Inferior parietal cortex (tissue), 1 donor: ENCODE measurements at regions not wholly inside any gene's neighbourhood (a gene's known extent, or its start where the extent isn't known, plus 50 kb on each side); places are given as distances from the start of the nearest gene placed in this dataset.
"Not testable (repeated sequence)": the region's sequence is repeated elsewhere in the genome, so short reads cannot be mapped to it uniquely, and the experiment has no call there.

Experiments used
- DNase-seq: peaks from one replicate; pipeline ENCODE4 v3.0.0-alpha.2; 2016; ENCODE audit errors: extremely low spot score

DNA sequence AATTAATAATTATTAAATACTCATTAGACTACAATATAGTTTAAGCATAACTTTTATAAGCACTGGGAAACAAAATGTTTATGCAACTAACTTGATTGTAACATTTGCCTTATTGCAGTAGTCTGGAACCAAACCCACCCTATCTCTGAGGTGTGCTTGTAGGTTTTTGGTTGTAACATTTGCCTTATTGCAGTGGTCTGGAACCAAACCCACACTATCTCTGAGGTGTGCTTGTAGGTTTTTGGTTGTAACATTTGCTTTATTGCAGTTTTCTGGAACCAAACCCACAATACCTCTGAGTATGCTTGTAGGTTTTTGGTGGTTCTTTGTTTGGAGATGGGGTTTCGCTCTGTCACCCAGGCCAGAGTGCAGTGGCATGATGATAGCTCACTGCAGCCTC lies 1376.4 kb upstream of the DEFB115 start:
- peak; percentile 29 for DNase-seq

GRCh38 chr20:29883514-29884219 lies 1373.8 kb upstream of the DEFB115 start:
- DNase-seq = not testable (repeated sequence)

DNA sequence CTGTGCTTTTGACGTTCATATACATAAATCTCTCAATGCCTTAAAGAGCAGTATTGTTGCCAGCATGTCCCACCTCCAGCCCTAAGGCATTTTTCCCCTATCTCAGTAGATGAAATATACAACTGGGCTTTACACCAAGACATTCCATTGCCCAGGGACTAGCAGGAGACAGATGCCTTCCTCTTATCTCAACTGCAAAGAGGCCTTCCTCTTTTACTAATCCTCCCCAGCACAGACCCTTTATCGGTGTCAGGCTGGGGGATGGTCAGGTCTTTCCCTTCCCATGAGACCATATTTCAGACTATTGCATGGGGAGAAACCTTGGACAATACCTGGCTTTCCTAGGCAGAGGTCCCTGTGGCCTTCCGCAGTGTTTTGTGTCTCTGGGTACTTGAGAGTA lies 1373.1 kb upstream of the DEFB115 start:
- peak; percentile 13 for DNase-seq

- not testable (repeated sequence) for DNase-seq
Observed at GRCh38 chr20:29885282-29886185, 1371.9 kb upstream of the DEFB115 start.

GRCh38 chr20:29891555-29891954 lies 1365.9 kb upstream of the DEFB115 start:
- DNase-seq = not testable (repeated sequence)
